Neural progenitor cell (in vitro differentiated cells): ENCODE measurements at regions not wholly inside any gene's neighbourhood (a gene's known extent, or its start where the extent isn't known, plus 50 kb on each side); places are given as distances from the start of the nearest gene placed in this dataset.

ENCODE experiments used
- DNase-seq: peaks from one replicate; pipeline ENCODE4 v3.0.0-alpha.2; 2016; ENCODE audit warnings: low spot score
- H2AFZ ChIP-seq: fragments of 200-600 bp; sonication (generic); replicated peaks from 2 replicates; pipeline ENCODE4 v1.6.1; 2016; ENCODE audit warnings: antibody characterized with exemption
- H3F3A ChIP-seq: fragments of 200-600 bp; sonication (generic); 2 replicates; pipeline ENCODE4 v1.6.1; 2016; ENCODE audit warnings: antibody characterized with exemption, low read depth
- H3K27ac ChIP-seq: fragments of 200-600 bp; sonication (generic); 2 replicates; pipeline ENCODE4 v1.5.1; 2016; ENCODE audit warnings: mild to moderate bottlenecking
- H3K27me3 ChIP-seq: fragments of 200-600 bp; sonication (generic); 2 replicates; pipeline ENCODE4 v1.6.1; 2016; ENCODE audit warnings: mild to moderate bottlenecking, moderate library complexity
- H3K36me3 ChIP-seq: fragments of 200-600 bp; sonication (generic); 2 replicates; pipeline ENCODE4 v1.5.1; 2016
- H3K4me1 ChIP-seq: fragments of 200-600 bp; sonication (generic); 2 replicates; pipeline ENCODE4 v1.6.1; 2016; ENCODE audit warnings: mixed run types
- H3K4me2 ChIP-seq: fragments of 200-600 bp; sonication (generic); 2 replicates; pipeline ENCODE4 v1.6.1; 2016
- H3K4me3 ChIP-seq: fragments of 200-600 bp; sonication (generic); 2 replicates; pipeline ENCODE4 v1.5.1; 2016
- H3K79me2 ChIP-seq: fragments of 200-600 bp; sonication (generic); 2 replicates; pipeline ENCODE4 v1.6.1; 2016; ENCODE audit warnings: low read depth
- H3K9ac ChIP-seq: fragments of 200-600 bp; sonication (generic); 2 replicates; pipeline ENCODE4 v1.6.1; 2016
- H3K9me3 ChIP-seq: fragments of 200-600 bp; sonication (generic); 2 replicates; pipeline ENCODE4 v1.5.1; 2016; ENCODE audit warnings: low read depth
- H4K20me1 ChIP-seq: fragments of 200-600 bp; sonication (generic); 2 replicates; pipeline ENCODE4 v1.6.1; 2016; ENCODE audit warnings: low read depth
- H3K27ac Mint-ChIP-seq: 3 replicates; pipeline ENCODE4 v1.8.0; 2021; ENCODE audit warnings: mixed read lengths
- H3K27me3 Mint-ChIP-seq: 2 replicates; pipeline ENCODE4 v1.8.0; 2022; ENCODE audit warnings: low read depth, mild to moderate bottlenecking, inconsistent platforms, moderate library complexity, mixed read lengths; ENCODE audit not compliant: insufficient read depth
- H3K36me3 Mint-ChIP-seq: 3 replicates; pipeline ENCODE4 v1.8.0; 2021; ENCODE audit warnings: mixed read lengths
- H3K4me1 Mint-ChIP-seq: 3 replicates; pipeline ENCODE4 v1.8.0; 2021; ENCODE audit warnings: mixed read lengths
- H3K4me3 Mint-ChIP-seq: 3 replicates; pipeline ENCODE4 v1.8.0; 2021; ENCODE audit warnings: mild to moderate bottlenecking, moderate library complexity, mixed read lengths
- H3K9me3 Mint-ChIP-seq: 3 replicates; pipeline ENCODE4 v1.8.0; 2020; ENCODE audit warnings: mixed read lengths
- CTCF ChIP-seq: fragments of 200-600 bp; sonication (generic); IDR thresholded peaks from 2 replicates; pipeline ENCODE4 v1.5.1; 2017; ENCODE audit warnings: antibody characterized with exemption, mild to moderate bottlenecking
- EZH2 ChIP-seq: fragments of 200-600 bp; sonication (generic); IDR thresholded peaks from 2 replicates; pipeline ENCODE4 v1.6.1; 2017; ENCODE audit warnings: antibody characterized with exemption, mild to moderate bottlenecking, moderate library complexity
- EZH2phosphoT487 ChIP-seq: fragments of 200-600 bp; sonication (generic); IDR thresholded peaks from 2 replicates; pipeline ENCODE4 v1.6.1; 2017; ENCODE audit warnings: antibody characterized with exemption

GRCh38 chr3:144060881-144061280, 89.3 kb downstream of the DIPK2A start:
- peaks cover 22% of the 10 kb centered on the region for H3K4me1 ChIP-seq
- H4K20me1 ChIP-seq = no peaks in the 10 kb centered on the region
- H3K27me3 ChIP-seq = no peaks in the 10 kb centered on the region
- TF ChIP-seq CTCF (no peak), EZH2 (no peak), EZH2phosphoT487 (no peak)
- H3K27ac ChIP-seq = peak overlapping the region; percentile 64
- H3K4me3 Mint-ChIP-seq = no peak overlapping the region
- no peaks in the 10 kb centered on the region for H3K9me3 Mint-ChIP-seq
- no peaks in the 10 kb centered on the region for H3K36me3 ChIP-seq
- no peak overlapping the region for H2AFZ ChIP-seq
- DNase-seq = no peak
- no peaks in the 10 kb centered on the region for H3K27me3 Mint-ChIP-seq
- peak overlapping the region; percentile 74 for H3K4me2 ChIP-seq
- peaks cover 5% of the 10 kb centered on the region for H3F3A ChIP-seq
- no peak overlapping the region for H3K27ac Mint-ChIP-seq
- H3K4me1 Mint-ChIP-seq = no peaks in the 10 kb centered on the region
- no peak overlapping the region for H3K4me3 ChIP-seq
- H3K9ac ChIP-seq = no peak overlapping the region
- H3K36me3 Mint-ChIP-seq = no peaks in the 10 kb centered on the region
- H3K9me3 ChIP-seq = no peaks in the 10 kb centered on the region
- H3K79me2 ChIP-seq = no peaks in the 10 kb centered on the region

- H4K20me1 ChIP-seq = no peaks in the 10 kb centered on the region
- H3K4me3 ChIP-seq = no peak overlapping the region
- Mint-ChIP-seq H3K27ac (no peak overlapping the region), H3K4me1 (no peaks in the 10 kb centered on the region), H3K36me3 (no peaks in the 10 kb centered on the region), H3K4me3 (no peak overlapping the region), H3K9me3 (no peaks in the 10 kb centered on the region), H3K27me3 (no peaks in the 10 kb centered on the region)
- no peak overlapping the region for H3K27ac ChIP-seq
- peaks cover 22% of the 10 kb centered on the region for H3K4me1 ChIP-seq
- no peaks in the 10 kb centered on the region for H3K27me3 ChIP-seq
- DNase-seq = no peak
- no peaks in the 10 kb centered on the region for H3K36me3 ChIP-seq
- TF ChIP-seq EZH2phosphoT487 (no peak), EZH2 (no peak), CTCF (no peak)
- H3F3A ChIP-seq = peaks cover 5% of the 10 kb centered on the region
- no peak overlapping the region for H2AFZ ChIP-seq
- H3K9me3 ChIP-seq = no peaks in the 10 kb centered on the region
- H3K79me2 ChIP-seq = no peaks in the 10 kb centered on the region
- no peak overlapping the region for H3K9ac ChIP-seq
- no peak overlapping the region for H3K4me2 ChIP-seq
These were observed 91.7 kb downstream of the DIPK2A start for GRCh38 chr3:144063306-144063705.

- Histone ChIP-seq H3K36me3 (no peaks in the 10 kb centered on the region), H3F3A (no peaks in the 10 kb centered on the region), H3K4me3 (no peak overlapping the region), H3K4me1 (no peaks in the 10 kb centered on the region), H3K27ac (no peak overlapping the region), H2AFZ (no peak overlapping the region), H3K9me3 (peaks cover 8% of the 10 kb centered on the region), H4K20me1 (no peaks in the 10 kb centered on the region), H3K79me2 (no peaks in the 10 kb centered on the region), H3K27me3 (no peaks in the 10 kb centered on the region), H3K4me2 (no peak overlapping the region), H3K9ac (no peak overlapping the region)
- no peaks in the 10 kb centered on the region for H3K36me3 Mint-ChIP-seq
- H3K4me1 Mint-ChIP-seq = no peaks in the 10 kb centered on the region
- no peak overlapping the region for H3K4me3 Mint-ChIP-seq
- peaks cover 2% of the 10 kb centered on the region for H3K27me3 Mint-ChIP-seq
- peaks cover 16% of the 10 kb centered on the region for H3K9me3 Mint-ChIP-seq
- DNase-seq = no peak
- TF ChIP-seq EZH2phosphoT487 (no peak), EZH2 (no peak), CTCF (no peak)
- no peak overlapping the region for H3K27ac Mint-ChIP-seq
These were observed 95.4 kb downstream of the DIPK2A start for GRCh38 chr3:144067059-144067458.

GRCh38 chr3:144073698-144074097, 102.1 kb downstream of the DIPK2A start:
- H3K27ac ChIP-seq = no peak overlapping the region
- no peaks in the 10 kb centered on the region for H4K20me1 ChIP-seq
- no peaks in the 10 kb centered on the region for H3F3A ChIP-seq
- H3K4me2 ChIP-seq = no peak overlapping the region
- H3K4me3 ChIP-seq = no peak overlapping the region
- TF ChIP-seq EZH2phosphoT487 (no peak), CTCF (no peak), EZH2 (no peak)
- Mint-ChIP-seq H3K9me3 (peaks cover 18% of the 10 kb centered on the region), H3K27ac (no peak overlapping the region), H3K4me1 (no peaks in the 10 kb centered on the region), H3K36me3 (peaks cover 2% of the 10 kb centered on the region), H3K4me3 (no peak overlapping the region), H3K27me3 (peaks cover 2% of the 10 kb centered on the region)
- no peak for DNase-seq
- H3K9ac ChIP-seq = no peak overlapping the region
- no peak overlapping the region for H2AFZ ChIP-seq
- peaks cover 8% of the 10 kb centered on the region for H3K9me3 ChIP-seq
- no peaks in the 10 kb centered on the region for H3K4me1 ChIP-seq
- H3K27me3 ChIP-seq = no peaks in the 10 kb centered on the region
- no peaks in the 10 kb centered on the region for H3K36me3 ChIP-seq
- H3K79me2 ChIP-seq = no peaks in the 10 kb centered on the region
